Astrocyte (in vitro differentiated cells and primary cell): ENCODE measurements at regions not wholly inside any gene's neighbourhood (a gene's known extent, or its start where the extent isn't known, plus 50 kb on each side); places are given as distances from the start of the nearest gene placed in this dataset.

ENCODE experiments used
- DNase-seq: peaks from one replicate; pipeline ENCODE4 v3.0.0-alpha.2; 2010; ENCODE audit warnings: low read depth
- FAIRE-seq: peaks from 2 replicates; lab custom pipeline; 2011; peaks lifted over from hg19 to GRCh38; lab: Jason Lieb, UNC
- H2AFZ ChIP-seq: 2 replicates; pipeline ENCODE4 v1.6.0; 2012; ENCODE audit warnings: low read depth, low read length, inconsistent platforms
- H3K27ac ChIP-seq: 2 replicates; pipeline ENCODE4 v1.5.1; 2011; ENCODE audit warnings: low read depth, low read length, inconsistent platforms
- H3K27me3 ChIP-seq: 2 replicates; pipeline ENCODE4 v1.6.0; 2011; ENCODE audit warnings: low read length, inconsistent platforms; ENCODE audit not compliant: insufficient read depth
- H3K36me3 ChIP-seq: 2 replicates; pipeline ENCODE4 v1.5.1; 2011; ENCODE audit warnings: low read length, inconsistent platforms; ENCODE audit not compliant: insufficient read depth
- H3K4me1 ChIP-seq: 2 replicates; pipeline ENCODE4 v1.5.1; 2011; ENCODE audit warnings: low read length, inconsistent platforms; ENCODE audit not compliant: insufficient read depth
- H3K4me2 ChIP-seq: 2 replicates; pipeline ENCODE4 v1.6.0; 2012; ENCODE audit warnings: low read length, inconsistent platforms
- H3K4me3 ChIP-seq: 2 replicates; pipeline ENCODE4 v1.5.1; 2011; ENCODE audit warnings: low read depth, mild to moderate bottlenecking, low read length, inconsistent platforms; ENCODE audit not compliant: insufficient read depth
- H3K79me2 ChIP-seq: 2 replicates; pipeline ENCODE4 v1.6.0; 2012; ENCODE audit warnings: mild to moderate bottlenecking, low read length, inconsistent platforms; ENCODE audit not compliant: insufficient read depth
- H3K9ac ChIP-seq: 2 replicates; pipeline ENCODE4 v1.6.0; 2012; ENCODE audit warnings: mild to moderate bottlenecking, low read length, inconsistent platforms
- H3K9me3 ChIP-seq: 2 replicates; pipeline ENCODE4 v1.5.1; 2012; ENCODE audit warnings: low read depth, mild to moderate bottlenecking, low read length, inconsistent platforms; ENCODE audit not compliant: insufficient read depth
- H4K20me1 ChIP-seq: 2 replicates; pipeline ENCODE4 v1.6.0; 2012; ENCODE audit warnings: low read length, inconsistent platforms; ENCODE audit not compliant: insufficient read depth
- H3K27ac Mint-ChIP-seq: one replicate; pipeline ENCODE4 v1.8.0; 2021; ENCODE audit warnings: mild to moderate bottlenecking, mixed read lengths; ENCODE audit not compliant: unreplicated experiment
- H3K27me3 Mint-ChIP-seq: one replicate; pipeline ENCODE4 v1.8.0; 2021; ENCODE audit warnings: low read depth, mixed read lengths; ENCODE audit not compliant: unreplicated experiment
- H3K36me3 Mint-ChIP-seq: one replicate; pipeline ENCODE4 v1.8.0; 2021; ENCODE audit warnings: low read depth, mixed read lengths; ENCODE audit not compliant: unreplicated experiment
- H3K4me1 Mint-ChIP-seq: one replicate; pipeline ENCODE4 v1.8.0; 2021; ENCODE audit warnings: low read depth, mixed read lengths; ENCODE audit not compliant: unreplicated experiment
- H3K4me3 Mint-ChIP-seq: one replicate; pipeline ENCODE4 v1.8.0; 2021; ENCODE audit warnings: mild to moderate bottlenecking, moderate library complexity, mixed read lengths; ENCODE audit not compliant: unreplicated experiment
- H3K9me3 Mint-ChIP-seq: one replicate; pipeline ENCODE4 v1.8.0; 2021; ENCODE audit warnings: mild to moderate bottlenecking, mixed read lengths; ENCODE audit not compliant: unreplicated experiment
- EZH2 ChIP-seq: IDR thresholded peaks from 2 replicates; pipeline ENCODE4 v1.6.1; 2012; ENCODE audit warnings: mild to moderate bottlenecking, low read length, inconsistent platforms; ENCODE audit not compliant: insufficient read depth
- TF ChIP-seq, protein P1 (sequence below): IDR thresholded peaks from 2 replicates; pipeline ENCODE4 v1.5.1; 2011; ENCODE audit warnings: low read depth, mild to moderate bottlenecking, inconsistent platforms, low read length, moderate library complexity; ENCODE audit not compliant: insufficient read depth

DNA sequence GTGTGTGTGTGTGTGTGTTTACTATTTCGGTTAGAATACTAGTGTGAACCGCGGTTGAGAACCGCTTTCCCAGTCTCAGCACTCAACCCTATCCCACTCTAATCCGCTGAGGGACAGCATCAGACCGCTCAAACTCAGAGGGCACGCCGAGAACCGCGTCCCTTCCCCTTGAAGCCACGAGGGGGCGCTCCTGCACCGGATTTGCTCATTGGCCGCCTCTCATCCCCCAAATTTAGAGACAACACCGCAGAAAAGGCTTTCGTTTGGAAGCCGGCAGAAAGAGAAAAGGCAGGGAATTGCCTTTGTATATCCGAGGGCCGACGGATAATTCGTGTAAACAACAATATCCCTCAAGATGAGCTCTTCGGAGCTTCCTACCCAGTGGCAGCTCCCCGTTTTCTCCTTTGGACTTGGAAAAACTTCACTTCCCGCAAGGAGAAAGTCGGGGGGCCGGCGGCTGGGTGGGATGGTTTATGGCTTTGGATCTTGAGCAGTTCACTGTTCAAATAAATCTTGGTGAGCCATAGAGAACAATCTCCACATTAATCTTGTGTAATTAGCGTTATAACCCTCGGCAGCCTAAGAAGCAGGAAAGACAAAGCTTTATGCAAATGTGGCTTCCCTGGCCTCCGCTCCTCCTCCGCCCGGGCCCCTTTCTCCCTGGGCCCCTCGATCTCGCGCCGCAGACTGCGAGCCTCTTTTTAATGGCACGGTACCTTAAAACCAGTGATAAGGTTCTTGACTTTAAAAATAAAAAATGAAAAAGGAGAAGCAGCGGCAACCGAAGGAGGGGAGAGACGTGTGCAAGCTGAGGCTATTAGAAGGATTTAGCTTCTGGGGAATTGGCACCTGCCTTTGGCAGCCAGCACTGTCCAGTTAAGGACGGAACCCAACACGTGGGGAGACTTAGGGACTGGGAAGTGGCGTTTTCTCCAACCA lies 296.8 kb downstream of the PARP8 start:
- FAIRE-seq (no peak), DNase-seq (no peak)
- Histone ChIP-seq H3K9me3 (peaks cover 9% of the 10 kb centered on the region), H4K20me1 (no peaks in the 10 kb centered on the region), H3K4me1 (peaks cover 5% of the 10 kb centered on the region), H3K27me3 (peaks cover 51% of the 10 kb centered on the region), H2AFZ (peak overlapping the region; percentile 76), H3K4me2 (peak overlapping the region; percentile 88), H3K79me2 (no peaks in the 10 kb centered on the region), H3K4me3 (peak overlapping the region; percentile 53), H3K36me3 (no peaks in the 10 kb centered on the region), H3K27ac (no peak overlapping the region), H3K9ac (no peak overlapping the region)
- H3K4me3 Mint-ChIP-seq = peak overlapping the region; percentile 86
- peaks cover 2% of the 10 kb centered on the region for H3K4me1 Mint-ChIP-seq
- no peak for TF ChIP-seq EZH2
- TF ChIP-seq, protein P1, sequence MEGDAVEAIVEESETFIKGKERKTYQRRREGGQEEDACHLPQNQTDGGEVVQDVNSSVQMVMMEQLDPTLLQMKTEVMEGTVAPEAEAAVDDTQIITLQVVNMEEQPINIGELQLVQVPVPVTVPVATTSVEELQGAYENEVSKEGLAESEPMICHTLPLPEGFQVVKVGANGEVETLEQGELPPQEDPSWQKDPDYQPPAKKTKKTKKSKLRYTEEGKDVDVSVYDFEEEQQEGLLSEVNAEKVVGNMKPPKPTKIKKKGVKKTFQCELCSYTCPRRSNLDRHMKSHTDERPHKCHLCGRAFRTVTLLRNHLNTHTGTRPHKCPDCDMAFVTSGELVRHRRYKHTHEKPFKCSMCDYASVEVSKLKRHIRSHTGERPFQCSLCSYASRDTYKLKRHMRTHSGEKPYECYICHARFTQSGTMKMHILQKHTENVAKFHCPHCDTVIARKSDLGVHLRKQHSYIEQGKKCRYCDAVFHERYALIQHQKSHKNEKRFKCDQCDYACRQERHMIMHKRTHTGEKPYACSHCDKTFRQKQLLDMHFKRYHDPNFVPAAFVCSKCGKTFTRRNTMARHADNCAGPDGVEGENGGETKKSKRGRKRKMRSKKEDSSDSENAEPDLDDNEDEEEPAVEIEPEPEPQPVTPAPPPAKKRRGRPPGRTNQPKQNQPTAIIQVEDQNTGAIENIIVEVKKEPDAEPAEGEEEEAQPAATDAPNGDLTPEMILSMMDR = peak; percentile 83
- H3K9me3 Mint-ChIP-seq = no peaks in the 10 kb centered on the region
- no peak overlapping the region for H3K27ac Mint-ChIP-seq
- no peaks in the 10 kb centered on the region for H3K36me3 Mint-ChIP-seq
- H3K27me3 Mint-ChIP-seq = peaks cover 62% of the 10 kb centered on the region

DNA sequence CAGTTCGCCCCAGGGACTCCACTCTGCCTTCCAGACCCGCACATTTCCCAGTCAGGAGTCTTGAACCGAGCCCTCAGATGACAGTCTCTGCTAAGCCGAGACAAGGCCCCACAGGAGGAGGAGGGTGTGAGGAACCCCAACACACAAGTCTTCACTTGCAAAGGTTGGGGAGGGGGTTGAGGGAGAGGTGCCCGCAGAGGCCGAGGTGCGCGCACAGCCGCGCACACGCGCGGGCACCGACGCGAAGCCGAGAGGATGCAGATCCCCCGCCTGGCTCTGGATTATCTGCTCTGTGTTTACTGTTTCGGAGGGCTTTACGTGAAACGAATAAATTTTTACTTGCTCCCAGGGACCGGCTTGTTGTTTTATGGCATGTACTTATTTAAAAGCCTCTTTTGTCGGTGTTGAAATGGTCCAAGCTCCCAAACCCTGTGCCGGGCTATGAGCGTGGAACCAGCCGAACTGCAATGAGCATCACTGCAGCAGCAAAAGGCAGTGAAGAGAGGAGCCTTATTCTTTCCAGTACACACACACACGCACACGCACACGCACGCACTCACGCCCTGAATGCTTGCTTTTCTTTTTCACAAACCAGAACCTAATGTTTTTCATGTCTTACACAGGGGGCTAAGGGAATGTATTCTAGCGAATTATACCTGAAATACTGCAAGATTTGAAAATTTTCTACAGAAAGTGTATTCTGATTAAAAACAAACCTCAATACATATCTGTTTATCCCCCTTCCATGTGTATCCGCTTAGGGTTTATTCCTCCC lies 297.7 kb downstream of the PARP8 start:
- peaks cover 9% of the 10 kb centered on the region for H3K4me1 ChIP-seq
- H3K36me3 ChIP-seq = no peaks in the 10 kb centered on the region
- no peak overlapping the region for H3K9ac ChIP-seq
- no peak overlapping the region for H3K4me2 ChIP-seq
- Mint-ChIP-seq H3K27me3 (peaks cover 71% of the 10 kb centered on the region), H3K36me3 (no peaks in the 10 kb centered on the region), H3K4me3 (peak overlapping the region; percentile 29), H3K4me1 (peaks cover 5% of the 10 kb centered on the region), H3K27ac (no peak overlapping the region), H3K9me3 (no peaks in the 10 kb centered on the region)
- no peak overlapping the region for H3K4me3 ChIP-seq
- H4K20me1 ChIP-seq = no peaks in the 10 kb centered on the region
- H3K27me3 ChIP-seq = peaks cover 60% of the 10 kb centered on the region
- no peak for DNase-seq
- H3K27ac ChIP-seq = no peak overlapping the region
- no peak overlapping the region for H2AFZ ChIP-seq
- FAIRE-seq = no peak
- H3K79me2 ChIP-seq = no peaks in the 10 kb centered on the region
- peaks cover 9% of the 10 kb centered on the region for H3K9me3 ChIP-seq
- peak; percentile 77 for TF ChIP-seq EZH2
- TF ChIP-seq, protein P1 = no peak
